ENCODE measurements at regions not wholly inside any gene's neighbourhood (a gene's known extent, or its start where the extent isn't known, plus 50 kb on each side); places are given as distances from the start of the nearest gene placed in this dataset.

DNA sequence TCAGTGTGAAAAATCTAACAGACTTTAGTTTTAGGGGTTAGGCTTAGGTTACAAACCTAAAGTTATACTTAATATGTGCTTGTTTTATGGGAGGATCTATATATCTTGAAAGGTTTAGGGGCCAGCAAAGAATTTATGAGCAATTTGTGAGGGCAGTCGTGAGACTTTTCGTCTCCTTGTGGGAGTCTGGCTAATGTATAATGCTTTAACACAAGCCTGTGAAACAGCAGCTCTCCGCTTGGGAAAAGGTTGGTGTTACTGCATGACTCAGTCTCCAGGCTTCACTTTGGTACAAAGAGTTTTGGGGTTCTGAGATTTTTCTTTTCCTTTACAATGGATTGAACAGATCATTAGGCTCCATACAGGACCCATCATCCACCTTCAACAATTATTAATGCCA is 79.0 kb upstream of the MFGE8 start:
- no peak for TF ChIP-seq CREB1 (IDR thresholded peaks at IDR 0.05; ENCODE audit: low read depth)
- no peak for TF ChIP-seq RAD21 (IDR thresholded peaks at IDR 0.05; ENCODE audit: low read depth)
- TF ChIP-seq, protein P1, sequence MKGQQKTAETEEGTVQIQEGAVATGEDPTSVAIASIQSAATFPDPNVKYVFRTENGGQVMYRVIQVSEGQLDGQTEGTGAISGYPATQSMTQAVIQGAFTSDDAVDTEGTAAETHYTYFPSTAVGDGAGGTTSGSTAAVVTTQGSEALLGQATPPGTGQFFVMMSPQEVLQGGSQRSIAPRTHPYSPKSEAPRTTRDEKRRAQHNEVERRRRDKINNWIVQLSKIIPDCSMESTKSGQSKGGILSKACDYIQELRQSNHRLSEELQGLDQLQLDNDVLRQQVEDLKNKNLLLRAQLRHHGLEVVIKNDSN (IDR thresholded peaks at IDR 0.05): no peak
- TF ChIP-seq, protein P2, sequence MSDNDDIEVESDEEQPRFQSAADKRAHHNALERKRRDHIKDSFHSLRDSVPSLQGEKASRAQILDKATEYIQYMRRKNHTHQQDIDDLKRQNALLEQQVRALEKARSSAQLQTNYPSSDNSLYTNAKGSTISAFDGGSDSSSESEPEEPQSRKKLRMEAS (IDR thresholded peaks at IDR 0.05): no peak
- no peak for TF ChIP-seq ZBTB7A (IDR thresholded peaks at IDR 0.05; ENCODE audit: low read depth)
- no peak for TF ChIP-seq YY1 (IDR thresholded peaks at IDR 0.05; ENCODE audit: low read depth)
- TF ChIP-seq, protein P3, sequence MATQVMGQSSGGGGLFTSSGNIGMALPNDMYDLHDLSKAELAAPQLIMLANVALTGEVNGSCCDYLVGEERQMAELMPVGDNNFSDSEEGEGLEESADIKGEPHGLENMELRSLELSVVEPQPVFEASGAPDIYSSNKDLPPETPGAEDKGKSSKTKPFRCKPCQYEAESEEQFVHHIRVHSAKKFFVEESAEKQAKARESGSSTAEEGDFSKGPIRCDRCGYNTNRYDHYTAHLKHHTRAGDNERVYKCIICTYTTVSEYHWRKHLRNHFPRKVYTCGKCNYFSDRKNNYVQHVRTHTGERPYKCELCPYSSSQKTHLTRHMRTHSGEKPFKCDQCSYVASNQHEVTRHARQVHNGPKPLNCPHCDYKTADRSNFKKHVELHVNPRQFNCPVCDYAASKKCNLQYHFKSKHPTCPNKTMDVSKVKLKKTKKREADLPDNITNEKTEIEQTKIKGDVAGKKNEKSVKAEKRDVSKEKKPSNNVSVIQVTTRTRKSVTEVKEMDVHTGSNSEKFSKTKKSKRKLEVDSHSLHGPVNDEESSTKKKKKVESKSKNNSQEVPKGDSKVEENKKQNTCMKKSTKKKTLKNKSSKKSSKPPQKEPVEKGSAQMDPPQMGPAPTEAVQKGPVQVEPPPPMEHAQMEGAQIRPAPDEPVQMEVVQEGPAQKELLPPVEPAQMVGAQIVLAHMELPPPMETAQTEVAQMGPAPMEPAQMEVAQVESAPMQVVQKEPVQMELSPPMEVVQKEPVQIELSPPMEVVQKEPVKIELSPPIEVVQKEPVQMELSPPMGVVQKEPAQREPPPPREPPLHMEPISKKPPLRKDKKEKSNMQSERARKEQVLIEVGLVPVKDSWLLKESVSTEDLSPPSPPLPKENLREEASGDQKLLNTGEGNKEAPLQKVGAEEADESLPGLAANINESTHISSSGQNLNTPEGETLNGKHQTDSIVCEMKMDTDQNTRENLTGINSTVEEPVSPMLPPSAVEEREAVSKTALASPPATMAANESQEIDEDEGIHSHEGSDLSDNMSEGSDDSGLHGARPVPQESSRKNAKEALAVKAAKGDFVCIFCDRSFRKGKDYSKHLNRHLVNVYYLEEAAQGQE (IDR thresholded peaks at IDR 0.05; ENCODE audit: low read depth): no peak
- TF ChIP-seq TCF12 (IDR thresholded peaks at IDR 0.05; ENCODE audit: low read depth): no peak
- TF ChIP-seq EP300 (IDR thresholded peaks at IDR 0.05; ENCODE audit: borderline replicate concordance): no peak
- TF ChIP-seq EGR1 (IDR thresholded peaks at IDR 0.05): no peak
- TF ChIP-seq CEBPB (IDR thresholded peaks at IDR 0.05): no peak

DNA sequence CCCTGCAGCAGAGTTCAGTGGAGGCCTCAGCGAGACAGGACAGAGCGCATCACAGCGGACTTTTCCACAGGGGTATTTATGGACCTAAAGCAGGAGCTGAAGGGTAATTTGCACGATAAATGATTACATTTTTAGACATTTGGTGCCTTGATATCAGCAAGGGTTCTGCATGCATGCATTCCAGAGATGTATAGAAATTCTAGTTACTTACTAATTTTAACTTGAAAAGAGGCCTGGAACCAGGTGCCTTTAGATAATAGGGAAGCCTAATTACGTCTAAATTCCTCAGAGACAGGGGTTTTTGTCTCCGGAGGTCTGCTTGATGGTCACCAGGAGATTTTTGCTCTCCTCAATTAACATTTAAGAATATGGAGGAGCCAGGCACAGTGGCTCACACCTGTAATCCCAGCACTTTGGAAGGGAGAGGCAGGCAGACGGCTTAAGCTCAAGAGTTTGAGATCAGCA is 79.8 kb upstream of the MFGE8 start:
- TF ChIP-seq CEBPB (IDR thresholded peaks at IDR 0.05) (no peak), NFIC (IDR thresholded peaks at IDR 0.05) (no peak), TAF1 (IDR thresholded peaks at IDR 0.05; ENCODE audit: low read depth) (no peak), YY1 (IDR thresholded peaks at IDR 0.05; ENCODE audit: low read depth) (no peak), EGR1 (IDR thresholded peaks at IDR 0.05) (no peak), EP300 (IDR thresholded peaks at IDR 0.05; ENCODE audit: borderline replicate concordance) (no peak), CREB1 (IDR thresholded peaks at IDR 0.05; ENCODE audit: low read depth) (no peak), TEAD4 (IDR thresholded peaks at IDR 0.05) (no peak), TCF12 (IDR thresholded peaks at IDR 0.05; ENCODE audit: low read depth) (no peak), ZBTB7A (IDR thresholded peaks at IDR 0.05; ENCODE audit: low read depth) (no peak)
- TF ChIP-seq, protein P3 (IDR thresholded peaks at IDR 0.05; ENCODE audit: low read depth): no peak
- TF ChIP-seq, protein P1 (IDR thresholded peaks at IDR 0.05): no peak

DNA sequence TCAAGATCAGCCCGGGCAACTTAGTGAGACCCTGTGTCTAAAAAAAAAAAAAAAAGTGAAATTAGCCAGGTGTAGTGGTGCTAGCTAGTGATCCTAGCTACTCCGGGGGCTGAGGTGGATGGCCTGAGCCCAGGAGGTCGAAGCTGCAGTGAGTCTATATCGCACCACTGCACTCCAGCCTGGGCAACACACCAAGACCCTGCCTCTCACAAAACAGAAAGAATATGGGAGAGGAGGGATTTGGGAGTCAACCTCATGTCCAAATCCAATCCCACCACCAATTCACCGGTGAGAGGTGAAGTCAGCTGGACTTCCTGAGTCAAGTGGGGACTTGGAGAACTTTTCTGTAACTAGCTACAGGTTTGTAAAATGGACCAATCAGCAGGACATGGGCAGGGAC is 80.5 kb upstream of the MFGE8 start:
- TF ChIP-seq NFIC (IDR thresholded peaks at IDR 0.05) (no peak), TAF1 (IDR thresholded peaks at IDR 0.05; ENCODE audit: low read depth) (no peak), TEAD4 (IDR thresholded peaks at IDR 0.05) (no peak), CEBPB (IDR thresholded peaks at IDR 0.05) (no peak), EP300 (IDR thresholded peaks at IDR 0.05; ENCODE audit: borderline replicate concordance) (no peak), FOXM1 (IDR thresholded peaks at IDR 0.05; ENCODE audit: borderline replicate concordance, low read depth) (no peak), YY1 (IDR thresholded peaks at IDR 0.05; ENCODE audit: low read depth) (no peak), EGR1 (IDR thresholded peaks at IDR 0.05) (no peak), RAD21 (IDR thresholded peaks at IDR 0.05; ENCODE audit: low read depth) (no peak), CREB1 (IDR thresholded peaks at IDR 0.05; ENCODE audit: low read depth) (no peak), ZBTB7A (IDR thresholded peaks at IDR 0.05; ENCODE audit: low read depth) (no peak), TCF12 (IDR thresholded peaks at IDR 0.05; ENCODE audit: low read depth) (no peak)
- TF ChIP-seq, protein P3 (IDR thresholded peaks at IDR 0.05; ENCODE audit: low read depth): no peak
- TF ChIP-seq, protein P2 (IDR thresholded peaks at IDR 0.05): no peak
- TF ChIP-seq, protein P1 (IDR thresholded peaks at IDR 0.05): no peak

DNA sequence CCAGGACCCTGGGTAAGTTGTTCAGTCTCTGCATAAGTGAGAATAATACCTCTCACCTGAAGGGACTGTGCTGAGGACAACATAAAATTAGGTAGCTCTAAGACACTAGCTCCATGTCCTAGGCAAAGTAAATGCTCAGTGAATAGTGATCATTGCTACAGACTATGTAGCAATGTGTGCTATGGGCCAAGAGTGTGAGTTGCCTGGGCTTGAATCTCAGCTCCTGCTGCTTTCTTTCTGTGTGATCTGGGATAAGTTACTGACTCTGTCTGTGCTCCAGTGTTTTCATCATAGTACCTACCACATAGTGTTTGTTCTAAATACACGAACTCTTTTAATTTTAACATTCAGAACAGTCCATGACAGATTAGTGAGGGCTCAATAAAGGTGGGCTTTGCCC is 81.1 kb upstream of the MFGE8 start:
- TF ChIP-seq, protein P2 (IDR thresholded peaks at IDR 0.05): no peak
- TF ChIP-seq, protein P1 (IDR thresholded peaks at IDR 0.05): no peak
- no peak for TF ChIP-seq CEBPB (IDR thresholded peaks at IDR 0.05)
- no peak for TF ChIP-seq ZBTB7A (IDR thresholded peaks at IDR 0.05; ENCODE audit: low read depth)
- no peak for TF ChIP-seq NFIC (IDR thresholded peaks at IDR 0.05)
- no peak for TF ChIP-seq EGR1 (IDR thresholded peaks at IDR 0.05)

All from Ishikawa (cell line).